Heart left ventricle (tissue), 16 donors: ENCODE measurements at regions not wholly inside any gene's neighbourhood (a gene's known extent, or its start where the extent isn't known, plus 50 kb on each side); places are given as distances from the start of the nearest gene placed in this dataset.

Source experiments
- ATAC-seq, 4 donors: fragments of 200-7000 bp; cut with Tn5 transposase; one replicate each; pipeline ENCODE4 v1.9.1; 2020 to 2022; ENCODE audit warnings: moderate library complexity in 4 of 4, mild to moderate bottlenecking in 3 of 4, moderate number of reproducible peaks in 1 of 4
- DNase-seq, 5 donors: peaks; one replicate each; pipeline ENCODE4 v3.0.0-alpha.2; 2020
- H3K27ac ChIP-seq, 12 donors: fragments of 200-600 bp; sonication (generic) in 4 of 12; one replicate each; pipeline versions ENCODE4 v1.5.0 to v1.8.0; 2016 to 2022; ENCODE audit warnings: mild to moderate bottlenecking in 2 of 12
- H3K27me3 ChIP-seq, 9 donors: fragments of 200-600 bp; sonication (generic) in 2 of 9; one replicate each; pipeline versions ENCODE4 v1.5.1 to v1.8.0; 2016 to 2022; ENCODE audit warnings: mild to moderate bottlenecking in 3 of 9
- H3K36me3 ChIP-seq, 9 donors: fragments of 200-600 bp; sonication (generic) in 2 of 9; one replicate each; pipeline versions ENCODE4 v1.5.0 to v1.8.0; 2018 to 2022; ENCODE audit warnings: mild to moderate bottlenecking in 2 of 9
- H3K4me1 ChIP-seq, 12 donors: fragments of 200-600 bp; sonication (generic) in 4 of 12; one replicate each; pipeline versions ENCODE4 v1.5.0 to v1.8.0; 2016 to 2022; ENCODE audit warnings: mild to moderate bottlenecking in 3 of 12
- H3K4me3 ChIP-seq, 12 donors: fragments of 200-600 bp; sonication (generic) in 4 of 12; one replicate each; pipeline versions ENCODE4 v1.5.0 to v1.8.0; 2017 to 2022; ENCODE audit warnings: mild to moderate bottlenecking in 9 of 12, moderate library complexity in 4 of 12
- H3K9me3 ChIP-seq, 12 donors: fragments of 200-600 bp; sonication (generic) in 4 of 12; one replicate each; pipeline versions ENCODE4 v1.5.0 to v1.8.0; 2016 to 2022; ENCODE audit warnings: mild to moderate bottlenecking in 1 of 12
- POLR2A ChIP-seq, 2 donors: fragments of 450-650 bp; IDR thresholded peaks; one replicate each; pipeline ENCODE4 v1.6.1; 2017; ENCODE audit warnings: antibody characterized with exemption in 2 of 2, mild to moderate bottlenecking in 2 of 2, moderate library complexity in 2 of 2
- WGBS, 4 donors: extraction: QIAGEN DNeasy Blood & Tissue Kit in 2 of 4; methylation state at CpG; one replicate each; pipeline versions ENCODE4 v1.1.5 to v1.1.7; 2013 to 2018; 5-methylcytosine and 5-hydroxymethylcytosine counted together
- intact Hi-C, 10 donors: fragments of 100-400 bp; cut with DNase I; formaldehyde crosslinking; loops; one replicate each; pipeline versions ENCODE4 v1.11.1 to v1.14.2; 2022
- TF ChIP-seq, protein P1 (sequence below), 12 donors: fragments of 200-600 bp; sonication (generic) in 4 of 12; IDR thresholded peaks; one replicate each; pipeline versions ENCODE4 v1.5.0 to v1.8.0; 2018 to 2022; ENCODE audit warnings: antibody characterized with exemption in 12 of 12, mild to moderate bottlenecking in 5 of 12
- donor health status: ischemic (EF 13 %, LVEDD 7.1; RV severe dilation, severe dysfunction).
- donor health status: healthy with polysubstance abuse.
- donor health status: DM: no; HTN: yes; CAD: no.
- donor health status: DM: no; HTN: no; CAD: no.
- donor health status: ischemic (EF 25% LVEDD 6.9; RV normal size, moderate dysfunction).
- donor health status: ischemic (EF 25% LVEDD 5.7; RV mildly dilated, moderate dysfunction).
- donor health status: healthy.
- donor health status: DM: yes; HTN: yes; CAD: no.
- donor health status: ischemic (EF 35%, LVEDD 5.7; RV mildly dilated, moderate dysfunction).
- donor health status: nonischemic (EF 11% LVEDD 7.7; RV severe dilation, severe dysfunction).
- donor health status: DM: yes; HTN: yes; CAD: no.
- donor health status: PGD.
- donor health status: ischemic (EF 29% LVEDD 5.4; RV normal size, mild dysfunction).
- donor health status: nonischemic (EF 23%, LVEDD 6.1; RV moderate dilation, normal function).

- TF ChIP-seq, protein P1, sequence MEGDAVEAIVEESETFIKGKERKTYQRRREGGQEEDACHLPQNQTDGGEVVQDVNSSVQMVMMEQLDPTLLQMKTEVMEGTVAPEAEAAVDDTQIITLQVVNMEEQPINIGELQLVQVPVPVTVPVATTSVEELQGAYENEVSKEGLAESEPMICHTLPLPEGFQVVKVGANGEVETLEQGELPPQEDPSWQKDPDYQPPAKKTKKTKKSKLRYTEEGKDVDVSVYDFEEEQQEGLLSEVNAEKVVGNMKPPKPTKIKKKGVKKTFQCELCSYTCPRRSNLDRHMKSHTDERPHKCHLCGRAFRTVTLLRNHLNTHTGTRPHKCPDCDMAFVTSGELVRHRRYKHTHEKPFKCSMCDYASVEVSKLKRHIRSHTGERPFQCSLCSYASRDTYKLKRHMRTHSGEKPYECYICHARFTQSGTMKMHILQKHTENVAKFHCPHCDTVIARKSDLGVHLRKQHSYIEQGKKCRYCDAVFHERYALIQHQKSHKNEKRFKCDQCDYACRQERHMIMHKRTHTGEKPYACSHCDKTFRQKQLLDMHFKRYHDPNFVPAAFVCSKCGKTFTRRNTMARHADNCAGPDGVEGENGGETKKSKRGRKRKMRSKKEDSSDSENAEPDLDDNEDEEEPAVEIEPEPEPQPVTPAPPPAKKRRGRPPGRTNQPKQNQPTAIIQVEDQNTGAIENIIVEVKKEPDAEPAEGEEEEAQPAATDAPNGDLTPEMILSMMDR (IDR thresholded peaks at IDR 0.05): no peak
- TF ChIP-seq POLR2A (IDR thresholded peaks at IDR 0.05): no peak
- 55 to 76% (median 62%) methylated on average over 3 to 4 of the region's 4 CpGs for WGBS, 4 donors
- no peak for DNase-seq
- H3K27ac ChIP-seq: no peak overlapping the region
- intact Hi-C loops: no loop called here
- H3K9me3 ChIP-seq: no peaks in the 10 kb centered on the region
- H3K4me1 ChIP-seq: no peaks in the 10 kb centered on the region
- no peak for ATAC-seq
- no peak overlapping the region for H3K4me3 ChIP-seq
- no peaks in the 10 kb centered on the region for H3K27me3 ChIP-seq
- H3K36me3 ChIP-seq: no peaks in the 10 kb centered on the region
Measured at GRCh38 chr4:34850968-34851367, 1393.3 kb downstream of the ARAP2 start.

DNA sequence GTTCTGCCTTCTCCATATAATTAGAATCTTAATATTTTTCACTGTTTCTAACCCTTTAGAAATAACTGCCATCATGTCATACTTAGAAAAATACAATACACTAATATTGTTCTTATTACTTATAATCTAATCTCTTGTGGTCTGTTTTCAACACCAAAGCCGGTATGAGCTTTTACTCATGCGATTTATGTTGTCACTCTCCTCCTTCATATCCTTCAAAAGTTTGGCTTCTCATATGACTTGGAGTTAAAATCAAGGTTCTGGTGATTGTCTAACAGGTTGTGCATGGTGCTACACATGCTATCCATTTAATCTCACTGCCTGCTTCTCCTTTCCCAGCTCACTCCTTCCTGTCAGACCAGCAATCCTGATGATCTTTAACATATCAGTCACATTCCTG is 1392.9 kb downstream of the ARAP2 start:
- ATAC-seq (no peak), DNase-seq (no peak)
- H3K36me3 ChIP-seq: no peaks in the 10 kb centered on the region
- WGBS, 4 donors: 52 to 72% (median 61%) methylated on average over 2 of the region's 2 CpGs
- no peak for TF ChIP-seq POLR2A (IDR thresholded peaks at IDR 0.05)
- TF ChIP-seq, protein P1 (IDR thresholded peaks at IDR 0.05): no peak
- H3K4me1 ChIP-seq: no peaks in the 10 kb centered on the region
- H3K27me3 ChIP-seq: no peaks in the 10 kb centered on the region
- intact Hi-C loops: no loop called here
- H3K9me3 ChIP-seq: no peaks in the 10 kb centered on the region
- H3K4me3 ChIP-seq: no peak overlapping the region
- H3K27ac ChIP-seq: no peak overlapping the region

- intact Hi-C loops: no loop called here
- Histone ChIP-seq H3K9me3 (no peaks in the 10 kb centered on the region), H3K36me3 (no peaks in the 10 kb centered on the region), H3K4me3 (no peak overlapping the region), H3K4me1 (no peaks in the 10 kb centered on the region), H3K27me3 (no peaks in the 10 kb centered on the region), H3K27ac (no peak overlapping the region)
- TF ChIP-seq, protein P1 (IDR thresholded peaks at IDR 0.05): no peak
- TF ChIP-seq POLR2A (IDR thresholded peaks at IDR 0.05): no peak
- 67 to 75% (median 71%) methylated on average over 1 of the region's 1 CpG; no CpG with 5 or more reads in 1 of the 4 donors for WGBS, 4 donors
- no peak for ATAC-seq
- DNase-seq: peak in 1 of 5 donors; percentile 12
Measured at GRCh38 chr4:34854451-34854850, 1389.9 kb downstream of the ARAP2 start.

DNA sequence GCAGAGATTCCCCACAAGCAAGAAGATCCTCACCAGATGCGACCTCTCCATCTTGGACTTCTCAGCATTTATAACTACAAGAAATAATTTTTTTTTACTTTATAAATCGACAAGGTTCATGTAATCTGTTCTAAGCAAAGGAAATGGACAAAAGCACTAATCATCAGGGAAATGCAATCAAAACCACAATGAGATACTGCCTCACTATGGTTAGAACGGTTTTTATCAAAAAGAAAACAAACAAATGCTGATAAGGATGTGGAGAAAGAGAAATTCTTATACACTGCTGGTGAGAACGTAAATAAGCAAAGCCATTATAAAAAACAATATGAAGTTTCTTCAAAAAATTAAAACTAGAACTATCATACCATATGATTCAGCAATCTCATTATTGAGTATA is 1382.6 kb downstream of the ARAP2 start:
- WGBS, 4 donors: 21 to 29% (median 25%) methylated on average over 4 of the region's 4 CpGs
- ATAC-seq: no peak
- Histone ChIP-seq H3K4me1 (no peaks in the 10 kb centered on the region), H3K9me3 (no peaks in the 10 kb centered on the region), H3K27ac (no peak overlapping the region), H3K27me3 (no peaks in the 10 kb centered on the region), H3K36me3 (no peaks in the 10 kb centered on the region), H3K4me3 (no peak overlapping the region)
- no peak for TF ChIP-seq POLR2A (IDR thresholded peaks at IDR 0.05)
- TF ChIP-seq, protein P1 (IDR thresholded peaks at IDR 0.05): no peak
- DNase-seq: no peak
- intact Hi-C loops: no loop called here
